SH-SY5Y (cell line): ENCODE measurements at regions not wholly inside any gene's neighbourhood (a gene's known extent, or its start where the extent isn't known, plus 50 kb on each side); places are given as distances from the start of the nearest gene placed in this dataset.

Experiments used
- GATA2 ChIP-seq: IDR thresholded peaks from 2 replicates; pipeline ENCODE4 v1.6.1; 2011; ENCODE audit warnings: mild to moderate bottlenecking, low read depth, low read length
- GATA3 ChIP-seq: IDR thresholded peaks from 2 replicates; pipeline ENCODE4 v1.6.1; 2011; ENCODE audit warnings: low read depth, mild to moderate bottlenecking, low read length, moderate library complexity

GRCh38 chr6:164547076-164547475 lies 762.3 kb downstream of the C6orf118 start:
- TF ChIP-seq GATA3 = no peak
- no peak for TF ChIP-seq GATA2
